ENCODE measurements at regions not wholly inside any gene's neighbourhood (a gene's known extent, or its start where the extent isn't known, plus 50 kb on each side); places are given as distances from the start of the nearest gene placed in this dataset.
"Not testable (repeated sequence)": the region's sequence is repeated elsewhere in the genome, so short reads cannot be mapped to it uniquely, and the experiment has no call there.

GRCh38 chr7:131074585-131074984 lies 253.1 kb upstream of the MKLN1 start:
- DNase-seq (ENCODE audit: low read depth, low spot score) = no peak

GRCh38 chr7:131075406-131075805 lies 252.3 kb upstream of the MKLN1 start:
- no peak for DNase-seq (ENCODE audit: low read depth, low spot score)

GRCh38 chr7:131076032-131076431 lies 251.6 kb upstream of the MKLN1 start:
- no peak for DNase-seq (ENCODE audit: low read depth, low spot score)

GRCh38 chr7:131076711-131077181 lies 250.9 kb upstream of the MKLN1 start:
- DNase-seq (ENCODE audit: low read depth, low spot score) = no peak

GRCh38 chr7:131077735-131078134 lies 249.9 kb upstream of the MKLN1 start:
- no peak for DNase-seq (ENCODE audit: low read depth, low spot score)

- DNase-seq (ENCODE audit: low read depth, low spot score) = no peak
Observed at GRCh38 chr7:131080754-131081153, 246.9 kb upstream of the MKLN1 start.

GRCh38 chr7:131081308-131081707 lies 246.4 kb upstream of the MKLN1 start:
- DNase-seq (ENCODE audit: low read depth, low spot score) = no peak

GRCh38 chr7:131083781-131084180 lies 243.9 kb upstream of the MKLN1 start:
- no peak for DNase-seq (ENCODE audit: low read depth, low spot score)

- DNase-seq (ENCODE audit: low read depth, low spot score) = not testable (repeated sequence)
Observed at GRCh38 chr7:131084336-131084735, 243.3 kb upstream of the MKLN1 start.

- no peak for DNase-seq (ENCODE audit: low read depth, low spot score)
Observed at GRCh38 chr7:131087756-131088658, 239.7 kb upstream of the MKLN1 start.

GRCh38 chr7:131090188-131090587 lies 237.5 kb upstream of the MKLN1 start:
- no peak for DNase-seq (ENCODE audit: low read depth, low spot score)

GRCh38 chr7:131090886-131091692 lies 236.6 kb upstream of the MKLN1 start:
- no peak for DNase-seq (ENCODE audit: low read depth, low spot score)

GRCh38 chr7:131094685-131095084 lies 233.0 kb upstream of the MKLN1 start:
- DNase-seq (ENCODE audit: low read depth, low spot score) = no peak

GRCh38 chr7:131095346-131095745 lies 232.3 kb upstream of the MKLN1 start:
- DNase-seq (ENCODE audit: low read depth, low spot score) = no peak

GRCh38 chr7:131096267-131096927 lies 231.3 kb upstream of the MKLN1 start:
- no peak for DNase-seq (ENCODE audit: low read depth, low spot score)

- no peak for DNase-seq (ENCODE audit: low read depth, low spot score)
Observed at GRCh38 chr7:131097662-131098376, 229.9 kb upstream of the MKLN1 start.

GRCh38 chr7:131098527-131098926 lies 229.1 kb upstream of the MKLN1 start:
- DNase-seq (ENCODE audit: low read depth, low spot score) = no peak

- no peak for DNase-seq (ENCODE audit: low read depth, low spot score)
Observed at GRCh38 chr7:131100357-131101054, 227.2 kb upstream of the MKLN1 start.

GRCh38 chr7:131103997-131104396 lies 223.7 kb upstream of the MKLN1 start:
- DNase-seq (ENCODE audit: low read depth, low spot score) = no peak

GRCh38 chr7:131104596-131105293 lies 222.9 kb upstream of the MKLN1 start:
- no peak for DNase-seq (ENCODE audit: low read depth, low spot score)

Measured in iPS DF 19.7 (cell line).